NOMO-1 treated with DMSO at 0.1 percent for 48 hours (cell line): ENCODE measurements at regions not wholly inside any gene's neighbourhood (a gene's known extent, or its start where the extent isn't known, plus 50 kb on each side); places are given as distances from the start of the nearest gene placed in this dataset.

Experiments
- DNase-seq: peaks from one replicate; lab custom pipeline; 2025; ENCODE audit not compliant: unreplicated experiment; lab: John Stamatoyannopoulos, UW

DNA sequence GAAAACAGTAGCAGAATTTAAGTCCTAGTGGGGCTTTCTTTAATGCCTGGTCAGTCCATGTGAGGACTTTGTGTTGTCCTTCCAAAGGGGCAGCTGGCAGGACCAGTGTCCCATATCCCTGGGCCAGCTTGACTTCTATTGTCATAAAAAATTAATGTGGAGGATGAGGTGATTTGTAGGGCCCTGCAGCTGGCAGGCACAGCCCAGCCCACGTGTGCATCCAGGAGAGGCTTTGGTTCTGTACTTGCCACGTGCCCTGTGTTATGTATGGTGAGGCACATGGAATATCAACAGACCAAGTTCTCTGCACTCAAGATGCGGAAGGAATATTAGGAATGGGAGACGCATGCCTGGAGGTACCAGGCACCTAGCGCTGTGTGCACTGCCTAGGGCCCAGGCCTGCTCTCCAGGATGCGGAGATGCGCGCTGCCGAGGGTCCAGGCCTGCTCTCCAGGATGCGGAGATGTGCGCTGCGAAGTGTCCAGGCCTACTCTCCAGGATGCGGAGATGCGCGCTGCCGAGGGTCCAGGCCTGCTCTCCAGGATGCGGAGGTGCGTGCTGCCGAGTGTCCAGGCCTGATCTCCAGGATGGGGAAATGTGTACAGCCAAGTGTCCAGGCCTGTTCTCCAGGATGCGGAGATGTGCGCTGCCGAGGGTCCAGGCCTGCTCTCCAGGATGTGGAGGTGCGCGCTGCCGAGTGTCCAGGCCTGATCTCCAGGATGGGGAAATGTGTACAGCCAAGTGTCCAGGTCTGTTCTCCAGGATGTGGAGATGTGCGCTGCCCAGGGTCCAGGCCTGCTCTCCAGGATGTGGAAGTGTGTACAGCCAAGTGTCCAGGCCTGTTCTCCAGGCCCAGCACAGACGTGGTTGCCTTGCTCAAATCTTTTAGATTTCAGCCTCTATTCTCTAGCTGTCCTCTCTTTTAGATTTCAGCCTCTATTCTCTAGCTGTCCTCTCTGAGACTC, 183.3 kb upstream of the ROPN1 start:
- no peak for DNase-seq

DNA sequence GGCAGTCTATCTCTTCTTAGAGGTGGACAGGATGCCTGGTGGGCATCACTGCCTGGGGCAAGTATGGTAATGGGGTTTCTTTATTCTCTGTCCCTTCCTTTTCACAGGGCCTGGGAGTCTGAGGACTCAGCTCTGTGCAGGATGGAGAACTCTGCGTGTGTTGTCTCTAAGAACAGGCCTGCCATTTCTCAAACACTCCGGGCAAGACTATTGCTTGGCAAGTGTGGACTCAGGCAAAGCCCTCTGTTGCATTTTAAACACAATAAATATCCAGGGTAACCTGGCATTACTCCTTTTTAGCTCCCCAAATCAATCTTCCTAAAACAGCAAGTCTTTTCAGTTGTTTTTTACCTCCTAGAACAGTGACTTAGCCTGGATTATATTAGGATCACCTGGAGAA, 185.1 kb upstream of the ROPN1 start:
- DNase-seq = no peak

DNA sequence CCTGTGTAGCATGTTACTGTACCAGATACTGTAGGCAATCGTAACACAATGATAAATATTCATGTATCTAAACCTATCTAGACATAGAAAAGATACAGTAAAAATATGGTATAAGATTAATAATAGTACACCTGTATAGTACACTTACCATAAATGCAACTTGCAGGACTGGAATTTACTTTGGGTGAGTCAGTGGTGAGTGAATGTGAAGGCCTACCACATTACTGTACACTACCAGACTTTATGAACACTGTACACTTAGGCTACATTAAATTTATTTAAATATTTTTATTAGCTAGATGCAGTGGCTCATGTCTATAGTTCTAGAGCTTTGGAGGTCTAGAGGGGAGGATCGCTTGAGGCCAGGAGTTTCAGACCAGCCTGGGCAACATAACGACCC, 186.6 kb upstream of the ROPN1 start:
- no peak for DNase-seq

DNA sequence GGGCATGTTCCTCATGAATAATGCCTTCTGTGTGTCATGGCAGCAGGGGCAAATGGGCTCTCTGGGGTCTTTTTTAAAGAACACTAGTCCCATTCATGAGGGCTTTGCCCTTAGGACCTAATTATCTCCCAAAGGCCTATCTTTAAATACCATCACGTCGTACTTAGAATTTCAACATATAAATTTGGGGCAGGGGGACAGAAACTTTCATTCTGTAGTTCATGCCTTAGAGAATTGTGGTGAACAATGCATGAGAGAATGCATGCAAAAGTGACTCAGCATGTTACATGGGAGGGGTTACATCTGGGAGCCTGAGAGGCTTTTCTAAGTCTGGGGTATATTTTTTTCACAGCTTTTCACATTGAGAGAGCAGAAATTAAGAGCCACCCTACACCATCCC, 208.5 kb upstream of the ROPN1 start:
- DNase-seq = no peak

DNA sequence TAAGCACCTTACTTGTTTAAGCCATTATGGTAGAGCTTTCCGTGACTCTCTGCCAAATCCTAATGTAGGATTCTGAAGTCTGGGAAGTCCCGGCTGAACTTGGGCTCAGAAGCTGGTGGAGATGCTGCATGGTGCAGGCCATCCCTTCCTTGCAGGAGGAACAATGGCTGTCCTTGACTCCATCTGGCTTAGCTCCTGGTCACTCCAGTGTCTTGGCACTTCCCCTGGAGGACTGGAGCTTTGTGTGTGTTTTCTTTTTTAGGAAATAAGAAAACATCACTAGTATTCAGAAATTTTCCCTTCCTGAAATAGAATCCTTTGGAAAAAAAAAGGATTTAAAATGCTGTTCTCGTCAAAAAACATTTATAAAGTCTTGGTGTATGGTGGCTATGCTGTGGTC, 209.3 kb upstream of the ROPN1 start:
- DNase-seq = no peak

DNA sequence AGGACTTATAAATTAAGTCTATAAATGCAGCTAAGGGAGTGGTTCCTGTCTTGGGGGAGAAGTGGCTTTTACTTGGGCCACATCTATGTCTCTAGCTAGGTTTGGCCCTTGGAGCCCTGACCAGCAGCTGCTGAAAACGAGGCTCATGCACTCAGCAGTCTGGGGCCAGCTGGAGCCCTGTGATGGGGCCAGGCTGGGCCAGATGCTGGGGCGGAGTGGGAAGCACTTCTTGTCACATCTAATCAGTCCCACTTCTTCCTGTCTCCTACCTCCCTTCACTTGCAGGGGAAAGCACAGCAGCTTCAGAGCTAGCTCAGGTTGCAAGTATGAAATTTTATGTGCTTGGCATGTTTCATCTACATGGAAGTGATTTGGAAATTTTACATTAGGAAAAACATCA, 209.9 kb upstream of the ROPN1 start:
- no peak for DNase-seq

DNA sequence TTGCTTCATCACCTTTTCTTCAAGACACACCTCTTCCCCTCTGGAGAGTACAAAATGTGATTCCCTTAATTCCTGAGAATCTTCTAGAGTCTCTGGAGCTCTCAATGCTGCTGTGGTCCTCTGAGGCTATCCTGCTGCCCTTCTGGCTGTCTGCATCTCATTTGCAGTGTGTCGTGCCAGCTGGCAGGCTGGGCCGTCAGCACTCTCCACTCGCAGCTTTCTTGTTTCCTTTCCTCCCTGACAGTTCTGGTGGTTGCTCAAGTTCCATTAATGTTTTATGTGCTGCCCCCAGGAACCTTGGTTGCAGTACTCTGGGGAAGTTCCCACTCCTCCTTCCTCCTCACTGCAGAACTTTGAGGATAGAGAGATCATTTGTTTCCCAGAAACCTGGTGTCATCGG, 210.8 kb upstream of the ROPN1 start:
- DNase-seq = no peak

DNA sequence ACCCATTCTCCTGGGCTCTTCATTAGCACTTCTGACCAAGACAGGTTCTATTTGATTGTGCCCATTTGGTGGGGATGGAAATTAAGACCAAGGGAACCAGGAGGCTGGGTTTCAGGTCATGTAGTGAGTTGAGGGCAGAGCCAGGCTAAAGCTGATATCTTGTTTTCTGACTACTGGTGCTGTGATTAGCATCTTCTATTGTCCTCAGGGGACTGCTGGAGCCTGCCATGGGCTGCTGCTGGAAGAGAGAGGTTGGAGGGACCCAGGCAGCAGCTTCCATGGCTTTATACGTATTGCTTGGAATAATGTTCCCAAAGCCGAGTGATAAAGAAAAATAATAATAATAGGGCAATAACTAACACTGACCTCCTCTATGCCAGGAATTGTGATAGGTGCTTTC, 211.4 kb upstream of the ROPN1 start:
- DNase-seq = no peak

DNA sequence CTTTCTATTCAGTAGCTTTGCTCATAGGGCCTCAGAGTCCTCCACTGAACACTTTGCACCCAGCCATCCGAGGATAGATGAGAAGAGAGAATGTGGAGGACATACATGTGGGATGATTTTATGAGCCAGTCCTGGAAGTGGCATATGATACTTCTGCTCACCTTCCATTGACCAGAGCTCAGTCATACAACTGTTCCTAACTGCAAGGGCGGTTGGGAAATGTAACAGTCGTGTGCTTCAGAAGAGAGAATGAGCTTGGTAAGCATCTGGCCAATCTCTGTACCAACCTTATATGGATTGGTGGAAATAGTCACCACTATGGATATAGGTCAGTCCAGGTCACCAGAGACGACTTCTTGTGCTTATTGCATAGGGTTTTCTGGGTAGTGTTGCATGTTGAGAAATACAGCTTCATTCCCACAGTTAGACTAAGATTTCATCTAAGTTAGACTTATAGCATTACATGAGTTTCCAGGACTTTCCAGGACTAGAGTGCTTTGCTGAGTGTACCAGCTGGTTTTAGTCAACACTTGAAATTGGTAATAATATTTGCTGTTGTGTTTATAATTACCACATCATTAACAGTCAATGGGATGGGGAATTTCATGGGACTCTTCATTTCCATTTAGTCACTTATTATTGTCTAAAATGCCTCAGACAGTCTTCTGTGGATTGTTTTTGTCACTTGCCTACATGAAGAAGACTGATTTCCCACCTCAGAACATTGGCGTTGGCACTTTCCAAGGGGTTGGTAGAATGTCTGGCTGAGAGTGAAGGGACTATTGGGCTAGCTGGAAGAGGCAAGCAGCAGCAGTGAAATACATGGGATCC, 214.5 kb upstream of the ROPN1 start:
- DNase-seq = no peak

DNA sequence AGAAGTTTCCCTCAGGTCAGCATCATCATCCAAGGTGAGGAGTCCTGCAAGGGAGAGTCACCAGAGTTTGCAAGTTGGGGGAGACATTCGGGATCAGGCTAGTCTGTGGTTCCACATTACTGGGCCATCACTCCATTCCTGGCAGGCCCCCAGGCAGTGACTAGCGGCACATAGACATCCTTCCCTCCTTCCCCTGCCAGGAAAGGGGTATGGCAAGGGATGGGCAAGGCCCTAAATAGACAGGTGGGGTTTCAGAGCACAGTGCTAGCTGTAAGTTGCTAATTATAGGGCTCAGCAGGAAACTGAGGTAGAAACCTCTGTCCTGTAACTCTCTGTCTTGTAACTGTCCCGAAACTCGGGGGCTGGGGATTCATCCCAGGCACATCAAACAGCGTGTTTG, 215.2 kb upstream of the ROPN1 start:
- no peak for DNase-seq

DNA sequence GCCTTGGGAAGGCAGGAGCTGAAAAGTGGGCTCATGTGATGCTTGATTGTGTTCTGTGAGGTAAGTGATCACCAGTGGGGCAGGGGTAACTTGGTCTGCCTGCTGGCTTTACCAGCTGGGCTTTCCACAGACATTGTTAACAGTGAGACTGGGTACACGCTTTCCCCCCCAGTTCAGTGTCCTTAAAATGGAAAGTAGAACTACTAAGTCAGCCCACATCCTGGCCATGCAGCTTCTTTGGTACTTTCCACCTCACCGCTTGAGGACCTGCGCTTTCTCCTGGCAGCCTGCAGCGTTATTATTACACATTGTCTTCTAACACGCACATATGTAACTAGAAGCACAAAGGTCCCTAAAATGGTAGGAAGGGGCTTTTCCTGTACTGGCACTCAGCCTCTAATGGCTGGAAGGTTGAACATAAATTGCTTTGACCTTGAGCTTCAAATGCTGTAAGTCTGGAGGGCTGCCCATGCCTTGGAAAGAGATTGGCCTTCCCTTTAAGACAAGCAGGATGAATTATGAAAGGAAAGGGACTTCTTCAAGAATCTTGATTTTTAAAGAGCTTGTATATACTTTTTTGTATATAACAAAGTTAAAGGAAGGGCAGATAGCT, 216.1 kb upstream of the ROPN1 start:
- no peak for DNase-seq

DNA sequence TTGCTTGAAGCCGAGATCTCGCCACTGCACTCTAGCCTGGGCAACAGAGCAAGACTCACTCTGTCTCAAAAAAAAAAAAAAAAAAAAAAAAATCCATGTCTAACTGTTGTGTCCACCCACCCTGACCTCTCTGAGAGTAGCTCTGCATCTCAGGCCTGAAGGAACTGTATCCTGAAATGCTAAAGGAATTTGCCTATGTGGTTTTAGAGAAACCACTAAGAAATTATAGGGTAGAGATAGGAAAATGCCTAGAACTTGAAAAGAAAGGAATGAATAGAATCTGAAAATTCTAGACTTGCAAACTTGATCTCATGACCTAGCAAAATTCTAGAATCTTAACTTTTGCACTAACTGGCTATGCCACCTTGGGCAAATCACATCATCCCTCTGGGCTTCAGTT, 217.5 kb upstream of the ROPN1 start:
- DNase-seq = no peak

DNA sequence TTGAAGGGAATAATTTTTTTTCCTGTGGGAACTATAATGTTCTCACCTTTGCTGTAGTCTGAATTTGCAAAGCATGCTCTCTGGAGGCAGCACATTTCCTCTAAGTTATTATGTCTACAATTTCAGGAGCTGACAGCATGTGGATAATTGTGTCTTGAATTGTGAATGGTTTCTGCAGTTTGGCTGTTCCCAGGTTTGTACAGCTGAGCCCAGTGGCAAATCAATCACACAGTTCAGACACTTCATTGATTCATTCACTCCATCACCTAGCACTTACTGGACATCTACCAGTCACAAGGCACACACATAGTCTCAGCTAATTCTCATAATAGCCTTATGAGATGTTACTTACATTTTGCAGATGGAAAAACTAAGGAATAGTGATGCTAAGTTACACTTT, 219.0 kb upstream of the ROPN1 start:
- no peak for DNase-seq

DNA sequence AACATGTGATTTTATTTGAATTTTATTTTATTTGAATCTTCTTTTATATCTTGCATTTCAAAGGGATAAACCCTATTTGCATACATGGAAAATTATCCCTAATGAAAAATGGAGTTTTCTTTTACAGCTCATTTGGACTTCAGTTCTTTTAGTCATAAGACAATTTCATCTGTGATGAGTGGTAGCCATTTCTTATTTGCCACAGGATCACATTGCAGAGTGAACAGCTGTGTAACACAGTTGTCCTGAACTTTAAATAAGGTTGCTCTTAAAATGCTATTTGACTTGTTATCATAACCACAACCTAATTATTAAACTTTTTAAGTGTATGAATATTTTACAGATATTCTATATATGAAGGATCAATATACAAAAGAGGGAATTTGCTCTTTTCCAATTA, 221.7 kb upstream of the ROPN1 start:
- DNase-seq = no peak

DNA sequence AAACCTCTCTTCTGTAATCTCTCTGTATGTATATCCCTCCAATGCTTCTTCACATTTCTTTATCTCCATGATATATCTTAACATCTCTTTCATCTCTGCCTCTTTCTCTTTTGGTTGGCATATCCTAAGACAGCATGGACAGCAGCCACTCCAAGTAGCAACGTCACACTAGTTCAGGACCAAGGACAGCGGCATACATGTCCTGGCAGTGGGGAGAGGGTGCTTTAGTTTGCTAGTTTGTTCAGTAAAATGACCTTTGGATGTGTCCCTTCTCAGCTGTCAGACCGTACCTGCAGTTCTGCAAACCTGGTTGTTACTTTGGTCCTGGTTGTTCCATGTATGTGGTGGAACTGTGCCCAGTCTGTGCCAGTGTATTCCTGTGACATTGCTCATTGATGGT, 225.6 kb upstream of the ROPN1 start:
- DNase-seq = peak; percentile 41

DNA sequence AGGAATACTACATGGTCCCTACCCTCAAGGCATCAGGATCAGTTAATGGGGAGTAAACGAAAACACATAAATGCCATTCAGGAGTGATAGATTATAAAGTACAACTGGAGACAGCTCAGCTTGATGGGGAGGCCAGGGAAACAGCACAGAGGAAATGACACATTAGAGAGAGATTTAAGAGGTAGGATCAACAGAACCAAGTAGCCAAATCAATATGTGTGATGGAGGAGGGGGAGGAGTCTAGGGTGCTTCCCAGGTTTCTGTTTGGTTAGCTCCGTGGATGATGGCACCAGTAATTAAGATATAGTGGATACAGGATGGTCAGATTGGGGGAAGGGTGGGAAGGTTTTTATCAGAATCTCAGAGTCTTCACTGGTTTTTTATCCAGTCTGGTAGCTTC, 229.5 kb upstream of the ROPN1 start:
- DNase-seq = no peak

DNA sequence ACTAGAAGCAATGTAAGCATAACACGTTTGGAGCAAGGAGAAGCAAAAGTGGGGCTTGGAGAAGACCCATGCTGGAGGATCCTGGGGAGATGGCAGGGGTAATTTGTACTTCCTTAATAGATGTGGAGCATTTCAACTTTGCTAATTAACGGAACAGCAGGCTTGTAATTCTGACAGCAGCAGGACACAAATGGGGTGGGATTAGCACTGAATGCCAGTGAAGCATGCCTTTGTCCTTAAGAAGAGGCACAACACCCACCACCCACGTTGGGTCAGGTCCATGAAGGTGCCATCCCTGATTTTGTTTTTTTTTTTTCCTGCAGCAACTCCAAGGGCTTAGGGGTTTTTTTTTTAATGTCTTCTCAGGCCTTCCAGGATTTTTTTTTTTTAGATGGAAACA, 231.9 kb upstream of the ROPN1 start:
- no peak for DNase-seq

DNA sequence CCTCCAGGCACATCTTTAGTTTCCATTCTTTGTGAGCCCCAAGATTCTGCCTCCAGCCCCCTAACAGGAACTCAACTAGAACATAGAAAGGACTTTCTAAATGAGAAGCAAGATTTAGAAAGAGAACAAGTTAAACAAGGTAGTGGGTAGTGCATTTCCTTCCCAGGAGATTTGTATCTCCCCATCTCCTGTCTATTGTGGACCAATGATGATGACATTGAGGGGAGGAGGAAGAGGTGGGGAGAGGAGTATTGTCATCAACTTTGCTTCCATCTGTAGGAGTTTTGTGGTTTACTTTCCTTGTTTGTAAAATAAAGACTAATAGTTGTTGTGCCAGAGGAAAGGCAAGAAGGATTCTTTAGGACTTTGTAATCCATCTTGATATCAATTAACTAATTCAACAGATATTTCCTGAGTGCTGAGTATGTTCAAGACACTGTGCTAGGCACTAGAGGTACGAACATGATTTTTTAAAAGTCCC, 235.3 kb upstream of the ROPN1 start:
- no peak for DNase-seq

DNA sequence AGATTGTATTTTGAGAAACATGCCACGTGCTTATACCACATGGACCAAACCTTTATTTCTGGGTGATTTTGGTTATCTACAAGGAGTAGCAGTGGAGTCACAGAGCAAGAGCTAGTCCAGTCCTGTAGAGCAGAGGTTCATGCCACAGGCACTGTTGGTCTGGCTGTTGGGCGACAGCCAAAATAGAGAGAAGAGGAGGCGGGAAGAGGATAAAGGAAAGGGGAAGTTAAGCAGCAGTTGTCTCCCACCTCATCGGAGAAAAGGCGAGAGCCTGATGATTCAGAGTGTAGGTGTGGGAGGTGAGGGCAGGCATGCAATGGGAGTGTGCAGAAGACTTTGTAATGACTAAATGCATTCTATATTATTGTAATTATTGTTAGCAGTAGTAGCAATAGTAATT, 237.5 kb upstream of the ROPN1 start:
- no peak for DNase-seq

DNA sequence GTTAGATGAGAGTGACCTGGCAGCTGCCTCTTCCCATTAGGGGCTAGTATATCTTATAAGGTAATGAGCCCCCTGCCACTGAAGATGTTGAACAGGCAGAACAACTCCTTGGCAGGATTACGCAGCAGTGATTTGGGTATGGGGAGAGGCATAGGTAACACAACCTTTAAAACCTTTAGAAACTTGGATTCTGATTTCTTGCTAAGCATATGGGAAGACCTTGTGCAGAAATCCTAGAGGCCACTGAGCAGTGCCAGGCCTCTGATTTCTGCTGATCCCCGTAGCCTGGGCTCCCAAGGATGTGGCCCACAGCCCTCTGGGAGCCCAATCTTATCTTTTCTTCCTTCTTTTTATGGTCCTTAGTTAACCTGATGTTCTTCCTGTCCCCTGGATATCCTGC, 237.9 kb upstream of the ROPN1 start:
- no peak for DNase-seq

DNA sequence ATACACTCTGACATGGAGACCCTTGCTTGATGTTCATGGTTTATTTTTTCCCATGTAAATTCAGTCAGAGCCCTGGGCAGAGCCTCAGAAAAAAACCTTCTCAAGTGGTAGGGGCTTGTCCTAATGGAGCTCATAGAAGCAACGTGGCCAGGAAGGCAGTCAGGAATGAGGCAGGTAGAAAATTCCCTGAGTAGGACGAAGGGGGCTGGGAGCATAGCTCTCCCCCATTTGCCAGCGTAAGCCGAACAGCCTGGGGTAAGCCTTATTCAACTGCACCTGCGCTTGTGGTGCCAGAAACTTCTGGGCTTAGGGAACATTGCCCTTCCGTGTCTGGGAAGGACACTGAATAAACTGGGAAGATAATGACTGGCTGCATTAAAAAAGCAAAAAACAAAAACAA, 238.5 kb upstream of the ROPN1 start:
- DNase-seq = no peak

DNA sequence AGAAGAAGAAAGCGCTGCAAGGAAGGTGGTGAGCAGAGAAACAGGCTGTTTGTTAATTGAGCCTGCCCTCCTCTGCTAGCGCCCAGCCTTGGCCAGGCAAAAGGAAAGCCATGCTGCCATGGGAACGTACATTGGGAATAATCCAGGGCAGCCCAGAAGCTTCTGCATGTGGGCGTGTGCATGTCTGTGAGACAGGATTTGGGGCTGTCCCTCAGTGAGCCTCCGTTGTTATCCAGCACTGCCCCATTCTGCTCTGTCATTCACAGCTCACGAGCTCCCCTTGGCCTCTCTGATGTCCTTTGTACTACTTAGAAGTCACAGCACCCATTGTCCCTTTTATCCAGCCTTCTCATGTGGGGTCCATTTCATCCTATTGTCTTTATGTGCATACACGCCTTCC, 239.1 kb upstream of the ROPN1 start:
- DNase-seq = no peak
